ENCODE measurements at regions not wholly inside any gene's neighbourhood (a gene's known extent, or its start where the extent isn't known, plus 50 kb on each side); places are given as distances from the start of the nearest gene placed in this dataset.

DNA sequence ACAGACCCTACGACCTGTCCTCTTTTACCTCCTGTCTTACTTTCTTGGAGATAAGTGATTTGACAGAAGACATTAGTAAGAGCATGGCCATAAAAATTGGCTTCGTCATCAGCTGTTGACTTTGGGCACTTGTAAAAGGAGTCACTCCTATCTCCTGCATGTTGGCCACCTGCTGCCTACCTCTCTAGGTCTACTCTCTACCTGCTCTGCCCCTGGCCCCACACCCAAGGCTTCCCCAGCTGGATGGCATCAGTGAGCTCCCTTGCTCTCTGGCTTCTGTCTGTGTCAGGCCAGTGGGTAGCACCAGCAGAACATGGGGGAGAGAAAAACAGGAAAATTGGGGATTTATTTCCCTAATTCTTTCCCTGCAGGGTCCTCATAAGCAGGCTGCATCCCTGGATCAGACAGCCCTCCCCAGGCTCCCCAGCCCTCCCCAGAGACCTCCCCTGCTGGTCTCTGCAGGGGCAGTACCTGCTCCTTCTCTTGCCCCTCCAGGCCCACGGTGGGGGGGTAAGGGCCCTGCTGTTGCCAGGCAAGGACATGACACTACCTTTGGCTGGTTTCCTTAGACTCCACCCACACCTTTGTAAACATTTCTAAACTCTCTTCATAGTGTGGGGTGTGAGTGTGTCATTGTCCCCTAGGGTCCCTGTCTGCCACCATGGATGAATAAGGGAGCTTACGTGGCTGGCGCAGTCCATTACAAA, 157.0 kb upstream of the NECTIN1 start:
- H4K20me1 ChIP-seq (ENCODE audit: control insufficient read depth, insufficient read depth, low read depth, low read length): no peaks in the 10 kb centered on the region
- H3K27ac ChIP-seq (ENCODE audit: low read depth, low read length): no peak overlapping the region
- TF ChIP-seq, protein P1, sequence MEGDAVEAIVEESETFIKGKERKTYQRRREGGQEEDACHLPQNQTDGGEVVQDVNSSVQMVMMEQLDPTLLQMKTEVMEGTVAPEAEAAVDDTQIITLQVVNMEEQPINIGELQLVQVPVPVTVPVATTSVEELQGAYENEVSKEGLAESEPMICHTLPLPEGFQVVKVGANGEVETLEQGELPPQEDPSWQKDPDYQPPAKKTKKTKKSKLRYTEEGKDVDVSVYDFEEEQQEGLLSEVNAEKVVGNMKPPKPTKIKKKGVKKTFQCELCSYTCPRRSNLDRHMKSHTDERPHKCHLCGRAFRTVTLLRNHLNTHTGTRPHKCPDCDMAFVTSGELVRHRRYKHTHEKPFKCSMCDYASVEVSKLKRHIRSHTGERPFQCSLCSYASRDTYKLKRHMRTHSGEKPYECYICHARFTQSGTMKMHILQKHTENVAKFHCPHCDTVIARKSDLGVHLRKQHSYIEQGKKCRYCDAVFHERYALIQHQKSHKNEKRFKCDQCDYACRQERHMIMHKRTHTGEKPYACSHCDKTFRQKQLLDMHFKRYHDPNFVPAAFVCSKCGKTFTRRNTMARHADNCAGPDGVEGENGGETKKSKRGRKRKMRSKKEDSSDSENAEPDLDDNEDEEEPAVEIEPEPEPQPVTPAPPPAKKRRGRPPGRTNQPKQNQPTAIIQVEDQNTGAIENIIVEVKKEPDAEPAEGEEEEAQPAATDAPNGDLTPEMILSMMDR (IDR thresholded peaks at IDR 0.05; ENCODE audit: low read depth, low read length, poor library complexity, severe bottlenecking): no peak
- TF ChIP-seq EZH2phosphoT487 (IDR thresholded peaks at IDR 0.05; ENCODE audit: borderline replicate concordance, low read length): no peak
- H3K27me3 ChIP-seq (ENCODE audit: control insufficient read depth, low read length): peaks cover 5% of the 10 kb centered on the region
- H3K79me2 ChIP-seq (ENCODE audit: control insufficient read depth, low read length): no peaks in the 10 kb centered on the region
- no peaks in the 10 kb centered on the region for H3K36me3 ChIP-seq (ENCODE audit: control insufficient read depth, low read length)
- H3K9me2 ChIP-seq (replicated peaks; ENCODE audit: control insufficient read depth, low read length): no peaks in the 10 kb centered on the region
- H3K4me1 ChIP-seq (ENCODE audit: control insufficient read depth, low read length): no peaks in the 10 kb centered on the region
- no peaks in the 10 kb centered on the region for H3F3A ChIP-seq (ENCODE audit: control insufficient read depth, insufficient read depth)
- no peak overlapping the region for H3K4me2 ChIP-seq (ENCODE audit: low read length)
- H3K9me3 ChIP-seq (ENCODE audit: control insufficient read depth, insufficient read depth, low read length): no peaks in the 10 kb centered on the region
- no peak overlapping the region for H3K4me3 ChIP-seq (ENCODE audit: low read length)

DNA sequence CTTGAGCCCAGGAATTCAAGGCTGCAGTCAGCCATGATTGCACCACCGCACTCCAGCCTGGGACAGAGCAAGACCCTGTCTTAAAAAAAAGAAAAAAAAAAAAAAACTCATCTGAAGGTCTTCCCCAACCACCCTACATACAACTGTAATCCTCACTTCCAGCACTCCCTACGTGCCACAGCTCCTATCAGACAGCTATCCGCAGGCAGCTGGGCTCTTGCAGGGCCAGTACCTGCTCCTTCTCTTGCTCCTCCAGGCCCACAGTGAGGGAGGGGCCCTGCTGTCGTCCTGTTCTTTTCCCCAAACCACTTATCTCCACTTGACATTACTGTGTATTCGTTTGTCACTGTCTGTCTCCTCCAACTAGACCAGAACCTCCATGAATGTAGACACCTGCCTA, 156.1 kb upstream of the NECTIN1 start:
- Histone ChIP-seq H3K36me3 (ENCODE audit: control insufficient read depth, low read length) (no peaks in the 10 kb centered on the region), H3K4me2 (ENCODE audit: low read length) (no peak overlapping the region), H3K4me1 (ENCODE audit: control insufficient read depth, low read length) (no peaks in the 10 kb centered on the region), H3K9me3 (ENCODE audit: control insufficient read depth, insufficient read depth, low read length) (no peaks in the 10 kb centered on the region), H3F3A (ENCODE audit: control insufficient read depth, insufficient read depth) (no peaks in the 10 kb centered on the region), H4K20me1 (ENCODE audit: control insufficient read depth, insufficient read depth, low read depth, low read length) (no peaks in the 10 kb centered on the region), H3K27ac (ENCODE audit: low read depth, low read length) (no peak overlapping the region), H3K4me3 (ENCODE audit: low read length) (no peak overlapping the region), H3K27me3 (ENCODE audit: control insufficient read depth, low read length) (peaks cover 5% of the 10 kb centered on the region), H3K79me2 (ENCODE audit: control insufficient read depth, low read length) (no peaks in the 10 kb centered on the region), H3K9me2 (replicated peaks; ENCODE audit: control insufficient read depth, low read length) (no peaks in the 10 kb centered on the region)
- TF ChIP-seq, protein P1 (IDR thresholded peaks at IDR 0.05; ENCODE audit: low read depth, low read length, poor library complexity, severe bottlenecking): no peak
- no peak for TF ChIP-seq EZH2phosphoT487 (IDR thresholded peaks at IDR 0.05; ENCODE audit: borderline replicate concordance, low read length)

GRCh38 chr11:119882316-119882715, 153.3 kb upstream of the NECTIN1 start:
- Histone ChIP-seq H3K9me2 (replicated peaks; ENCODE audit: control insufficient read depth, low read length) (no peaks in the 10 kb centered on the region), H3K27ac (ENCODE audit: low read depth, low read length) (no peak overlapping the region), H3K4me3 (ENCODE audit: low read length) (no peak overlapping the region), H4K20me1 (ENCODE audit: control insufficient read depth, insufficient read depth, low read depth, low read length) (no peaks in the 10 kb centered on the region), H3K4me2 (ENCODE audit: low read length) (no peak overlapping the region), H3K27me3 (ENCODE audit: control insufficient read depth, low read length) (peaks cover 5% of the 10 kb centered on the region), H3F3A (ENCODE audit: control insufficient read depth, insufficient read depth) (no peaks in the 10 kb centered on the region), H3K36me3 (ENCODE audit: control insufficient read depth, low read length) (no peaks in the 10 kb centered on the region), H3K79me2 (ENCODE audit: control insufficient read depth, low read length) (no peaks in the 10 kb centered on the region), H3K9me3 (ENCODE audit: control insufficient read depth, insufficient read depth, low read length) (no peaks in the 10 kb centered on the region), H3K4me1 (ENCODE audit: control insufficient read depth, low read length) (no peaks in the 10 kb centered on the region)
- TF ChIP-seq, protein P1 (IDR thresholded peaks at IDR 0.05; ENCODE audit: low read depth, low read length, poor library complexity, severe bottlenecking): no peak
- no peak for TF ChIP-seq EZH2phosphoT487 (IDR thresholded peaks at IDR 0.05; ENCODE audit: borderline replicate concordance, low read length)
